T-cell (primary cell): ENCODE measurements at regions not wholly inside any gene's neighbourhood (a gene's known extent, or its start where the extent isn't known, plus 50 kb on each side); places are given as distances from the start of the nearest gene placed in this dataset.

Experiments used
- ATAC-seq, 4 experiments: fragments of 200-7000 bp in 3 of 4; fragments of 150-1000 bp in 1 of 4; cut with Tn5 transposase; replicated peaks in 1 of 4; 1 replicate in 3 of 4; 2 replicates in 1 of 4; pipeline ENCODE4 v1.10.0; 2021; ENCODE audit warnings: moderate library complexity in 3 of 4, mild to moderate bottlenecking in 2 of 4, moderate number of reproducible peaks in 1 of 4
- CTCF ChIA-PET, 2 donors: fragments of 300-600 bp; sonication (Branson Sonifier 250); formaldehyde crosslinking; loops; one replicate each; lab custom pipeline; 2022; ENCODE audit warnings: antibody characterized with exemption in 2 of 2; lab: Charles Lee
- POLR2A ChIA-PET, 2 donors: fragments of 300-600 bp; sonication (Branson Sonifier 250); formaldehyde crosslinking; loops; one replicate each; lab custom pipeline; 2022; ENCODE audit warnings: antibody characterized with exemption in 2 of 2; lab: Charles Lee
- DNase-seq, 35 experiments: peaks; one replicate each; pipeline versions ENCODE4 v3.0.0 to v3.0.0-alpha.2; 2013 to 2023
- H3K27ac ChIP-seq: one replicate; pipeline ENCODE4 v1.5.1; 2013; ENCODE audit warnings: low read length
- H3K27me3 ChIP-seq, 2 experiments: replicated peaks in 1 of 2; 1 replicate in 1 of 2; 2 replicates in 1 of 2; pipeline versions ENCODE4 v1.6.1 to v1.7.0; 2013; ENCODE audit warnings: low read length in 1 of 2, mixed read lengths in 1 of 2; ENCODE audit not compliant: control insufficient read depth in 2 of 2, insufficient read depth in 2 of 2; ENCODE audit errors: extremely low read depth in 1 of 2
- H3K36me3 ChIP-seq, 2 donors: 1 replicate in 1 of 2; 2 replicates in 1 of 2; pipeline versions ENCODE4 v1.6.1 to v1.7.0; 2013; ENCODE audit warnings: low read length in 1 of 2; ENCODE audit not compliant: control insufficient read depth in 2 of 2, insufficient read depth in 1 of 2; ENCODE audit errors: extremely low read depth in 1 of 2
- H3K4me1 ChIP-seq, 2 experiments: 1 replicate in 1 of 2; 2 replicates in 1 of 2; pipeline versions ENCODE4 v1.6.1 to v1.7.0; 2013; ENCODE audit warnings: low read length in 2 of 2, mixed read lengths in 1 of 2; ENCODE audit not compliant: insufficient read depth in 2 of 2, control insufficient read depth in 1 of 2; ENCODE audit errors: extremely low read depth in 1 of 2
- H3K4me3 ChIP-seq, 2 donors: 1 replicate in 1 of 2; 2 replicates in 1 of 2; pipeline versions ENCODE4 v1.5.1 to v1.7.0; 2013; ENCODE audit warnings: mild to moderate bottlenecking in 2 of 2, low read length in 1 of 2, moderate library complexity in 1 of 2; ENCODE audit not compliant: control insufficient read depth in 1 of 2; ENCODE audit errors: extremely low read depth in 1 of 2
- H3K9me3 ChIP-seq: 2 replicates; pipeline ENCODE4 v1.7.0; 2013
- H3K27ac Mint-ChIP-seq, 2 donors: one replicate each; pipeline ENCODE4 v1.8.0; 2020 to 2021; ENCODE audit warnings: mild to moderate bottlenecking in 2 of 2, mixed read lengths in 2 of 2
- H3K27me3 Mint-ChIP-seq, 2 donors: one replicate each; pipeline ENCODE4 v1.8.0; 2021 to 2022; ENCODE audit warnings: mixed read lengths in 2 of 2
- H3K36me3 Mint-ChIP-seq: one replicate; pipeline ENCODE4 v1.8.0; 2021; ENCODE audit warnings: mixed read lengths
- H3K4me1 Mint-ChIP-seq, 3 donors: one replicate each; pipeline ENCODE4 v1.8.0; 2020 to 2022; ENCODE audit warnings: mixed read lengths in 3 of 3, mild to moderate bottlenecking in 1 of 3
- H3K4me3 Mint-ChIP-seq, 3 donors: one replicate each; pipeline ENCODE4 v1.8.0; 2020 to 2022; ENCODE audit warnings: mild to moderate bottlenecking in 3 of 3, mixed read lengths in 3 of 3, moderate library complexity in 3 of 3
- H3K9me3 Mint-ChIP-seq, 3 donors: one replicate each; pipeline ENCODE4 v1.8.0; 2020 to 2022; ENCODE audit warnings: mixed read lengths in 3 of 3
- WGBS: methylation state at CpG from one replicate; pipeline ENCODE4 v1.1.5; 2013; ENCODE audit warnings: missing lambda C conversion rate; ENCODE audit not compliant: insufficient coverage; 5-methylcytosine and 5-hydroxymethylcytosine counted together

- ChIA-PET CTCF (no interaction called here), POLR2A (no interaction called here)
- no peak overlapping the region for H3K27ac Mint-ChIP-seq
- 100% methylated on average over 2 of the region's 2 CpGs for WGBS
- peaks cover 13 to 16% of the 10 kb centered on the region in 2 donors for H3K27me3 Mint-ChIP-seq
- DNase-seq = no peak
- no peak overlapping the region for H3K4me3 Mint-ChIP-seq
- no peak overlapping the region for H3K4me3 ChIP-seq
- H3K27ac ChIP-seq = no peak overlapping the region
- no peaks in the 10 kb centered on the region for H3K36me3 ChIP-seq
- H3K9me3 Mint-ChIP-seq = no peaks in the 10 kb centered on the region
- H3K27me3 ChIP-seq = peaks cover 0 to 5% of the 10 kb centered on the region in 2 experiments
- peaks cover 0 to 6% (median 6%) of the 10 kb centered on the region in 3 donors for H3K4me1 Mint-ChIP-seq
- no peaks in the 10 kb centered on the region for H3K9me3 ChIP-seq
- no peaks in the 10 kb centered on the region for H3K36me3 Mint-ChIP-seq
- ATAC-seq = no peak
- no peaks in the 10 kb centered on the region for H3K4me1 ChIP-seq
Observed at GRCh38 chr16:80437707-80438106, 103.1 kb upstream of the DYNLRB2 start.

- Mint-ChIP-seq H3K9me3 (no peaks in the 10 kb centered on the region), H3K27ac (no peak overlapping the region), H3K4me1 (peaks cover 0 to 6% (median 6%) of the 10 kb centered on the region in 3 donors), H3K36me3 (no peaks in the 10 kb centered on the region), H3K27me3 (peaks cover 22 to 26% of the 10 kb centered on the region in 2 donors), H3K4me3 (no peak overlapping the region)
- DNase-seq = no peak
- no peak for ATAC-seq
- H3K36me3 ChIP-seq = no peaks in the 10 kb centered on the region
- peaks cover 0 to 5% of the 10 kb centered on the region in 2 experiments for H3K27me3 ChIP-seq
- no peak overlapping the region for H3K27ac ChIP-seq
- CTCF ChIA-PET = no interaction called here
- no peaks in the 10 kb centered on the region for H3K9me3 ChIP-seq
- H3K4me3 ChIP-seq = no peak overlapping the region
- no peaks in the 10 kb centered on the region for H3K4me1 ChIP-seq
- POLR2A ChIA-PET = no interaction called here
Observed at GRCh38 chr16:80436510-80436909, 104.3 kb upstream of the DYNLRB2 start.

GRCh38 chr16:80433623-80434022, 107.2 kb upstream of the DYNLRB2 start:
- H3K36me3 Mint-ChIP-seq = no peaks in the 10 kb centered on the region
- H3K9me3 Mint-ChIP-seq = peaks cover 0 to 4% (median 4%) of the 10 kb centered on the region in 3 donors
- Histone ChIP-seq H3K4me1 (no peaks in the 10 kb centered on the region), H3K27ac (no peak overlapping the region), H3K9me3 (no peaks in the 10 kb centered on the region), H3K36me3 (no peaks in the 10 kb centered on the region), H3K27me3 (peaks cover 0 to 2% of the 10 kb centered on the region in 2 experiments), H3K4me3 (no peak overlapping the region)
- no peaks in the 10 kb centered on the region for H3K4me1 Mint-ChIP-seq
- ATAC-seq (no peak), DNase-seq (no peak)
- no CpG with 5 or more reads among the region's 2 CpGs for WGBS
- no peak overlapping the region for H3K4me3 Mint-ChIP-seq
- ChIA-PET CTCF (no interaction called here), POLR2A (interaction anchor here in 1 of 2 donors (0.6 kb wide), 1 partner anchor 276 kb away, joined by 3 read pairs; no protein-coding TSS in a partner anchor)
- H3K27ac Mint-ChIP-seq = no peak overlapping the region
- peaks cover 33 to 39% of the 10 kb centered on the region in 2 donors for H3K27me3 Mint-ChIP-seq

- H3K4me3 Mint-ChIP-seq = no peak overlapping the region
- no peaks in the 10 kb centered on the region for H3K36me3 Mint-ChIP-seq
- peaks cover 48 to 52% of the 10 kb centered on the region in 2 donors for H3K27me3 Mint-ChIP-seq
- no peaks in the 10 kb centered on the region for H3K9me3 ChIP-seq
- no peaks in the 10 kb centered on the region for H3K4me1 Mint-ChIP-seq
- peaks cover 0 to 5% of the 10 kb centered on the region in 2 experiments for H3K27me3 ChIP-seq
- CTCF ChIA-PET = no interaction called here
- ATAC-seq = no peak
- peaks cover 0 to 4% (median 4%) of the 10 kb centered on the region in 3 donors for H3K9me3 Mint-ChIP-seq
- H3K4me1 ChIP-seq = no peaks in the 10 kb centered on the region
- WGBS = 90% methylated on average over 2 of the region's 2 CpGs
- POLR2A ChIA-PET = no interaction called here
- H3K27ac Mint-ChIP-seq = no peak overlapping the region
- H3K4me3 ChIP-seq = no peak overlapping the region
- no peak for DNase-seq
- H3K27ac ChIP-seq = no peak overlapping the region
- H3K36me3 ChIP-seq = no peaks in the 10 kb centered on the region
Observed at GRCh38 chr16:80427795-80428194, 113.0 kb upstream of the DYNLRB2 start.

GRCh38 chr16:80418517-80419355, 122.1 kb upstream of the DYNLRB2 start:
- ChIA-PET POLR2A (no interaction called here), CTCF (no interaction called here)
- H3K9me3 Mint-ChIP-seq = no peaks in the 10 kb centered on the region
- no peaks in the 10 kb centered on the region for H3K36me3 Mint-ChIP-seq
- H3K27ac Mint-ChIP-seq = no peak overlapping the region
- no peak overlapping the region for H3K4me3 Mint-ChIP-seq
- DNase-seq (no peak), ATAC-seq (no peak)
- 91% methylated on average over 6 of the region's 8 CpGs for WGBS
- Histone ChIP-seq H3K27ac (no peak overlapping the region), H3K4me3 (no peak overlapping the region), H3K36me3 (no peaks in the 10 kb centered on the region), H3K9me3 (no peaks in the 10 kb centered on the region), H3K4me1 (no peaks in the 10 kb centered on the region), H3K27me3 (peaks cover 0 to 3% of the 10 kb centered on the region in 2 experiments)
- peaks cover 23 to 33% of the 10 kb centered on the region in 2 donors for H3K27me3 Mint-ChIP-seq
- H3K4me1 Mint-ChIP-seq = no peaks in the 10 kb centered on the region

GRCh38 chr16:80417706-80418271, 123.0 kb upstream of the DYNLRB2 start:
- 58% methylated on average over 2 of the region's 4 CpGs for WGBS
- H3K27ac Mint-ChIP-seq = no peak overlapping the region
- Histone ChIP-seq H3K4me3 (no peak overlapping the region), H3K4me1 (no peaks in the 10 kb centered on the region), H3K9me3 (no peaks in the 10 kb centered on the region), H3K27me3 (peaks cover 0 to 3% of the 10 kb centered on the region in 2 experiments), H3K27ac (no peak overlapping the region), H3K36me3 (no peaks in the 10 kb centered on the region)
- ATAC-seq = no peak
- POLR2A ChIA-PET = no interaction called here
- no peaks in the 10 kb centered on the region for H3K4me1 Mint-ChIP-seq
- CTCF ChIA-PET = no interaction called here
- no peaks in the 10 kb centered on the region for H3K36me3 Mint-ChIP-seq
- H3K27me3 Mint-ChIP-seq = peaks cover 19 to 31% of the 10 kb centered on the region in 2 donors
- no peak for DNase-seq
- no peaks in the 10 kb centered on the region for H3K9me3 Mint-ChIP-seq
- H3K4me3 Mint-ChIP-seq = no peak overlapping the region
